HUES6 (cell line): ENCODE measurements at regions not wholly inside any gene's neighbourhood (a gene's known extent, or its start where the extent isn't known, plus 50 kb on each side); places are given as distances from the start of the nearest gene placed in this dataset.

Experiments
- H3K27ac ChIP-seq: 2 replicates; pipeline ENCODE4 v1.7.0; 2013; ENCODE audit warnings: low read depth, mild to moderate bottlenecking, low read length, inconsistent platforms
- H3K27me3 ChIP-seq: 2 replicates; pipeline ENCODE4 v1.6.1; 2013; ENCODE audit warnings: low read length; ENCODE audit not compliant: control insufficient read depth, insufficient read depth
- H3K36me3 ChIP-seq: 2 replicates; pipeline ENCODE4 v1.6.1; 2013; ENCODE audit warnings: low read length; ENCODE audit not compliant: control insufficient read depth, insufficient read depth
- H3K4me1 ChIP-seq: 2 replicates; pipeline ENCODE4 v1.6.1; 2013; ENCODE audit warnings: low read length; ENCODE audit not compliant: control insufficient read depth, insufficient read depth
- H3K4me3 ChIP-seq: 2 replicates; pipeline ENCODE4 v1.5.1; 2013; ENCODE audit warnings: low read depth, low read length
- H3K9ac ChIP-seq: one replicate; pipeline ENCODE4 v1.6.1; 2013; ENCODE audit warnings: mild to moderate bottlenecking, low read length
- H3K9me3 ChIP-seq: 2 replicates; pipeline ENCODE4 v1.6.1; 2013; ENCODE audit warnings: low read depth, low read length; ENCODE audit not compliant: control insufficient read depth, insufficient read depth

- Histone ChIP-seq H3K4me1 (no peaks in the 10 kb centered on the region), H3K9ac (no peak overlapping the region), H3K27ac (no peak overlapping the region), H3K27me3 (no peaks in the 10 kb centered on the region), H3K9me3 (no peaks in the 10 kb centered on the region), H3K36me3 (no peaks in the 10 kb centered on the region), H3K4me3 (no peak overlapping the region)
Measured at GRCh38 chr11:92531065-92531739, 306.6 kb downstream of the FAT3 start.

GRCh38 chr11:92533657-92534335 is 309.2 kb downstream of the FAT3 start:
- H3K36me3 ChIP-seq: no peaks in the 10 kb centered on the region
- no peaks in the 10 kb centered on the region for H3K9me3 ChIP-seq
- H3K4me1 ChIP-seq: no peaks in the 10 kb centered on the region
- H3K9ac ChIP-seq: no peak overlapping the region
- no peak overlapping the region for H3K27ac ChIP-seq
- H3K4me3 ChIP-seq: no peak overlapping the region
- no peaks in the 10 kb centered on the region for H3K27me3 ChIP-seq

GRCh38 chr11:92536883-92537282 is 312.3 kb downstream of the FAT3 start:
- H3K9ac ChIP-seq: no peak overlapping the region

GRCh38 chr11:92540096-92540495 is 315.5 kb downstream of the FAT3 start:
- peaks cover 12% of the 10 kb centered on the region; the same call in 1 of the 2 replicates for H3K4me1 ChIP-seq
- H3K9me3 ChIP-seq: no peaks in the 10 kb centered on the region
- no peak overlapping the region for H3K4me3 ChIP-seq
- H3K27me3 ChIP-seq: no peaks in the 10 kb centered on the region
- no peak overlapping the region for H3K9ac ChIP-seq
- no peaks in the 10 kb centered on the region for H3K36me3 ChIP-seq
- no peak overlapping the region; the same call in 1 of the 2 replicates for H3K27ac ChIP-seq

More at GRCh38 chr11:92536883-92537282, 312.3 kb downstream of the FAT3 start:
- Histone ChIP-seq H3K9me3 (no peaks in the 10 kb centered on the region), H3K27me3 (no peaks in the 10 kb centered on the region), H3K4me1 (peaks cover 12% of the 10 kb centered on the region; the same call in 1 of the 2 replicates), H3K4me3 (no peak overlapping the region), H3K27ac (no peak overlapping the region), H3K36me3 (no peaks in the 10 kb centered on the region)

- Histone ChIP-seq H3K4me3 (0 out of 2 replicates have a peak overlapping the region, but pooled peaks have one; percentile 12), H3K36me3 (no peaks in the 10 kb centered on the region), H3K27ac (no peak overlapping the region), H3K9ac (no peak overlapping the region), H3K9me3 (no peaks in the 10 kb centered on the region), H3K4me1 (peaks cover 38% of the 10 kb centered on the region), H3K27me3 (peaks cover 11% of the 10 kb centered on the region)
Measured at GRCh38 chr11:92545906-92546471, 321.4 kb downstream of the FAT3 start.

GRCh38 chr11:92546603-92547002 is 322.0 kb downstream of the FAT3 start:
- Histone ChIP-seq H3K36me3 (no peaks in the 10 kb centered on the region), H3K9me3 (no peaks in the 10 kb centered on the region), H3K4me1 (peaks cover 42% of the 10 kb centered on the region), H3K27me3 (peaks cover 11% of the 10 kb centered on the region), H3K4me3 (no peak overlapping the region), H3K9ac (no peak overlapping the region), H3K27ac (no peak overlapping the region)

- Histone ChIP-seq H3K4me3 (no peak overlapping the region), H3K9me3 (no peaks in the 10 kb centered on the region), H3K4me1 (peaks cover 42% of the 10 kb centered on the region), H3K36me3 (no peaks in the 10 kb centered on the region), H3K27ac (no peak overlapping the region), H3K9ac (no peak overlapping the region), H3K27me3 (peaks cover 11% of the 10 kb centered on the region)
Measured at GRCh38 chr11:92550411-92550810, 325.8 kb downstream of the FAT3 start.

- Histone ChIP-seq H3K9ac (no peak overlapping the region), H3K27ac (no peak overlapping the region), H3K4me3 (no peak overlapping the region), H3K27me3 (peaks cover 11% of the 10 kb centered on the region), H3K4me1 (peaks cover 37% of the 10 kb centered on the region), H3K36me3 (no peaks in the 10 kb centered on the region), H3K9me3 (no peaks in the 10 kb centered on the region)
Measured at GRCh38 chr11:92550871-92551270, 326.3 kb downstream of the FAT3 start.

- H3K36me3 ChIP-seq: no peaks in the 10 kb centered on the region
- H3K4me1 ChIP-seq: peaks cover 21% of the 10 kb centered on the region
- H3K9me3 ChIP-seq: no peaks in the 10 kb centered on the region
- no peak overlapping the region for H3K9ac ChIP-seq
- H3K4me3 ChIP-seq: no peak overlapping the region
- H3K27me3 ChIP-seq: peaks cover 7% of the 10 kb centered on the region; the same call in 1 of the 2 replicates
- no peak overlapping the region for H3K27ac ChIP-seq
Measured at GRCh38 chr11:92552942-92553341, 328.3 kb downstream of the FAT3 start.

- Histone ChIP-seq H3K36me3 (no peaks in the 10 kb centered on the region), H3K9me3 (no peaks in the 10 kb centered on the region)
Measured at GRCh38 chr11:92554688-92555087, 330.1 kb downstream of the FAT3 start.

GRCh38 chr11:92556431-92556830 is 331.8 kb downstream of the FAT3 start:
- H3K27me3 ChIP-seq: no peaks in the 10 kb centered on the region
- no peaks in the 10 kb centered on the region for H3K36me3 ChIP-seq
- no peaks in the 10 kb centered on the region; the same call in 1 of the 2 replicates for H3K4me1 ChIP-seq
- no peak overlapping the region for H3K9ac ChIP-seq
- no peaks in the 10 kb centered on the region for H3K9me3 ChIP-seq
- H3K27ac ChIP-seq: no peak overlapping the region
- H3K4me3 ChIP-seq: no peak overlapping the region

More at GRCh38 chr11:92554688-92555087, 330.1 kb downstream of the FAT3 start:
- no peak overlapping the region for H3K9ac ChIP-seq
- no peaks in the 10 kb centered on the region for H3K27me3 ChIP-seq
- no peak overlapping the region for H3K4me3 ChIP-seq
- H3K27ac ChIP-seq: no peak overlapping the region
- H3K4me1 ChIP-seq: peaks cover 16% of the 10 kb centered on the region
